ENCODE measurements at regions not wholly inside any gene's neighbourhood (a gene's known extent, or its start where the extent isn't known, plus 50 kb on each side); places are given as distances from the start of the nearest gene placed in this dataset.

DNA sequence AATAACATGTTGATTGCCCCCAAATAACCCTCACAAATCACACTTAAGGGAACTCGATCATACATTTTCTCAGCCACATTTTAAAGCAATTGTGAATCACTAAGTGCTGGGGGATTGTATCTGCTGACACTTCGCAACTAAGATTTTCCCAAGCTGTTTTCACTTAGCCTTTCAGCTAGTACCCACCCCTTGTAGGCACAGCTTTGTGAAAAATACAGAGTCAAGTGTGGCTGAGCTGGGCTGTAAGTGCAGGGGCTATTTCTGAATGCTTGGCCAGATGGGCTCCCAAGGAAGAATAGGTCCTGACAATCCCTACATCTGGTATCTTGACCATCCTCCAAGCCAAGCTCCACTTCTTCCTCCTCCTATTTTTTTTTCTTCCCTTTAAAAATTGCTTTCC lies 289.2 kb upstream of the NMUR2 start:
- no peak for TF ChIP-seq CTCF (IDR thresholded peaks at IDR 0.05; ENCODE audit: insufficient read depth, low read length, poor library complexity, severe bottlenecking)
- no peak for TF ChIP-seq EZH2phosphoT487 (conservative IDR thresholded peaks at IDR 0.05; ENCODE audit: low read length)

Measured in SU-DHL-6 (cell line).